ENCODE measurements at regions not wholly inside any gene's neighbourhood (a gene's known extent, or its start where the extent isn't known, plus 50 kb on each side); places are given as distances from the start of the nearest gene placed in this dataset.

- TF ChIP-seq CTCF (conservative IDR thresholded peaks at IDR 0.05): no peak
- TF ChIP-seq EZH2 (IDR thresholded peaks at IDR 0.05; ENCODE audit: low read depth): no peak
Observed at GRCh38 chr15:69951898-69952555, 145.7 kb downstream of the TLE3 start.

All from PC-9 (cell line).